HFFc6 (cell line): ENCODE measurements at regions not wholly inside any gene's neighbourhood (a gene's known extent, or its start where the extent isn't known, plus 50 kb on each side); places are given as distances from the start of the nearest gene placed in this dataset.

ENCODE experiments used
- DNase-seq: peaks from one replicate; pipeline ENCODE4 v3.0.0-alpha.2; 2018
- H3K27ac Mint-ChIP-seq: 2 replicates; pipeline ENCODE4 v1.8.0; 2020; ENCODE audit warnings: mild to moderate bottlenecking, mixed read lengths
- H3K27me3 Mint-ChIP-seq: 2 replicates; pipeline ENCODE4 v1.8.0; 2021; ENCODE audit warnings: mild to moderate bottlenecking, moderate library complexity, mixed read lengths; ENCODE audit not compliant: insufficient read depth
- H3K36me3 Mint-ChIP-seq: 2 replicates; pipeline ENCODE4 v1.8.0; 2021; ENCODE audit warnings: low read depth, mixed read lengths
- H3K4me1 Mint-ChIP-seq: 2 replicates; pipeline ENCODE4 v1.8.0; 2020; ENCODE audit warnings: low read depth, mixed read lengths
- H3K4me3 Mint-ChIP-seq: 2 replicates; pipeline ENCODE4 v1.8.0; 2020; ENCODE audit warnings: mild to moderate bottlenecking, moderate library complexity, mixed read lengths
- H3K9me3 Mint-ChIP-seq: 2 replicates; pipeline ENCODE4 v1.8.0; 2020; ENCODE audit warnings: mild to moderate bottlenecking, mixed read lengths
- TF ChIP-seq, protein P1 (sequence below): fragments of 200-600 bp; sonication (generic); IDR thresholded peaks from 2 replicates; pipeline ENCODE4 v1.5.0; 2021; ENCODE audit warnings: antibody characterized with exemption, mild to moderate bottlenecking

DNA sequence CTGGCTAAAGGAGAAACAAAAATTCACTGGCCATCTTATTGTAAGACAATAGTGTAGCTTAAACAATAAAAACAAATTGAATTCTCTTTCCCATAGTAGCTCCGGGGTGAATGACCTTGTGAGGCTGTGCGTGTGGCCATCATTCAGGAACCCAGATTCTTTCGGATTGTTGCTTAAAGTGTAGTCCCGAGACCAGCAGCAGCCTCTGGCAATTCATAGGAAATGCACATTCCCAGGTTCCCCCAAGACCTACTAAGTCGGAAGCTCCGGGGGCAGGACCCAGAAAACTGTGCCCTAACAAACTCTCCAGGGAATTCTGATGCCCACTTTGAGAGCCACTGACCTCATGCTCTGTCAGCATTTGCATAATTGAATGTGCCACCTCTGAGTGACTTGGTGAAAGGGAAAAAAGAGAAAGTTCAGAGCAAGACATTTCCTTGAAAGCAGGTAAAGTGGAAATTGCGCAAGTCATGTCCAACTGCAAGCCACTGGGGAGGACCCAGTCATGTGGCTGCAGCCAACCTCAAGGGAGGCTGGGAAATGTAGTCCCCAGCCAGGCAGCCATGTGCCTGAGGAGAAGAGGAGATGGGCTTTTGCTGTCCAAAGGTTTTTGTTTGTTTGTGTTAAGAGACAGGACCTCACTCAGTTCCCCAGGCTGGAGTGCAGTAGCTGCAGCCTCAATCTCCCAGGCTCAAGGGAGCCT lies 50.7 kb upstream of the PNMA8B start:
- H3K27ac Mint-ChIP-seq, result no peak overlapping the region
- TF ChIP-seq, protein P1, sequence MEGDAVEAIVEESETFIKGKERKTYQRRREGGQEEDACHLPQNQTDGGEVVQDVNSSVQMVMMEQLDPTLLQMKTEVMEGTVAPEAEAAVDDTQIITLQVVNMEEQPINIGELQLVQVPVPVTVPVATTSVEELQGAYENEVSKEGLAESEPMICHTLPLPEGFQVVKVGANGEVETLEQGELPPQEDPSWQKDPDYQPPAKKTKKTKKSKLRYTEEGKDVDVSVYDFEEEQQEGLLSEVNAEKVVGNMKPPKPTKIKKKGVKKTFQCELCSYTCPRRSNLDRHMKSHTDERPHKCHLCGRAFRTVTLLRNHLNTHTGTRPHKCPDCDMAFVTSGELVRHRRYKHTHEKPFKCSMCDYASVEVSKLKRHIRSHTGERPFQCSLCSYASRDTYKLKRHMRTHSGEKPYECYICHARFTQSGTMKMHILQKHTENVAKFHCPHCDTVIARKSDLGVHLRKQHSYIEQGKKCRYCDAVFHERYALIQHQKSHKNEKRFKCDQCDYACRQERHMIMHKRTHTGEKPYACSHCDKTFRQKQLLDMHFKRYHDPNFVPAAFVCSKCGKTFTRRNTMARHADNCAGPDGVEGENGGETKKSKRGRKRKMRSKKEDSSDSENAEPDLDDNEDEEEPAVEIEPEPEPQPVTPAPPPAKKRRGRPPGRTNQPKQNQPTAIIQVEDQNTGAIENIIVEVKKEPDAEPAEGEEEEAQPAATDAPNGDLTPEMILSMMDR, result no peak
- DNase-seq, result peak; percentile 14

DNA sequence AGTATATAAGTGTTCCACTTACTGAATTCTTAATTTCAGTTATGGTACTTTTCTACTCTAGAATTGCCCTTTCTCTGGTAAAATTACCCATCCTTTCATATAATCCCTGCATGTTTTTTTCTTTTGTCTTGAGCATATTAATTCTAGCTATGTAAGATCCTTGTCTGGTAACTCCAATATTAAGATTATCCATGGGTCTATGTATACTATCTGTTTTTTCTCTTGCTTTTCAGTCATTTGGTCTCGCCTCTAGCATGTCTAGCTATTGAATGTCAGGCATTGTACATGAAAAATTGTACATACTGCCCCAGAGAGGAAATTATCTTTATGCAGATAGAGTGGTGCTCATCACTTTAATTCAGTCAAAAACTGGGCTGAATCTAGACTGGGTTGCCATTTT lies 50.4 kb upstream of the CALM3 start:
- peaks cover 7% of the 10 kb centered on the region for H3K4me1 Mint-ChIP-seq
- H3K9me3 Mint-ChIP-seq, result peaks cover 24% of the 10 kb centered on the region
- no peak overlapping the region for H3K4me3 Mint-ChIP-seq
- H3K27me3 Mint-ChIP-seq, result peaks cover 9% of the 10 kb centered on the region
- H3K36me3 Mint-ChIP-seq, result peaks cover 11% of the 10 kb centered on the region; the same call in 1 of the 2 replicates
- no peak overlapping the region for H3K27ac Mint-ChIP-seq
- TF ChIP-seq, protein P1, result no peak
- DNase-seq, result no peak

More for the DNA sequence above, 50.7 kb upstream of the PNMA8B start:
- Mint-ChIP-seq H3K36me3 (peaks cover 10% of the 10 kb centered on the region; the same call in 1 of the 2 replicates), H3K27me3 (peaks cover 7% of the 10 kb centered on the region), H3K9me3 (peaks cover 21% of the 10 kb centered on the region), H3K4me1 (peaks cover 7% of the 10 kb centered on the region), H3K4me3 (peak overlapping the region; percentile 71; the same call in 1 of the 2 replicates)

DNA sequence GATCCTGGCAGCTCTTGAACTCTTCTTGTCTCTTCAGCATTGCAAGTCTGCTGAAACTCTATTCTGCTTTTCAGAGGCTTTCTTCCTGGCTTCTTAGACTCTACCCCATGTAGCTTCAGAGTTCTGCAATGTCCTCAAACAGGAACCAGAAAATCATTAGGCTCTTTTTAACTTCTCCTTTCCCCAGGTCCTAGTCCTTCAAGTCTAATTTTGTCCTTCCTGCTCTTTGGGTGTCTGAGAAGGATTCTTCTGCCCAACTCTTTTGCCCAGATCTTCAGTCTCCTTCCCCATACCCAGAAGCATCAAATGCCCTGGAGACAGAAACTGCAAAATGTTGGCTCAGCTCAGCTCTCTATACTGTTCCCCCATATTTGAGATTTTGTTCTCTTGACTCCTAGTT lies 50.0 kb upstream of the CALM3 start:
- Mint-ChIP-seq H3K4me3 (no peak overlapping the region), H3K27me3 (peaks cover 9% of the 10 kb centered on the region), H3K4me1 (peaks cover 5% of the 10 kb centered on the region), H3K27ac (no peak overlapping the region), H3K36me3 (peaks cover 11% of the 10 kb centered on the region; the same call in 1 of the 2 replicates), H3K9me3 (peaks cover 24% of the 10 kb centered on the region)
- TF ChIP-seq, protein P1, result no peak
- DNase-seq, result no peak
